Neural progenitor cell (in vitro differentiated cells): ENCODE measurements at regions not wholly inside any gene's neighbourhood (a gene's known extent, or its start where the extent isn't known, plus 50 kb on each side); places are given as distances from the start of the nearest gene placed in this dataset.

Experiments used
- CTCF ChIP-seq: fragments of 200-600 bp; sonication (generic); IDR thresholded peaks from 2 replicates; pipeline ENCODE4 v1.5.1; 2017; ENCODE audit warnings: antibody characterized with exemption, mild to moderate bottlenecking
- EZH2 ChIP-seq: fragments of 200-600 bp; sonication (generic); IDR thresholded peaks from 2 replicates; pipeline ENCODE4 v1.6.1; 2017; ENCODE audit warnings: antibody characterized with exemption, mild to moderate bottlenecking, moderate library complexity
- EZH2phosphoT487 ChIP-seq: fragments of 200-600 bp; sonication (generic); IDR thresholded peaks from 2 replicates; pipeline ENCODE4 v1.6.1; 2017; ENCODE audit warnings: antibody characterized with exemption

GRCh38 chr1:60963167-60963940 lies 119.0 kb upstream of the NFIA start:
- no peak for TF ChIP-seq CTCF
- no peak for TF ChIP-seq EZH2
- no peak for TF ChIP-seq EZH2phosphoT487
